Raji (cell line): ENCODE measurements at regions not wholly inside any gene's neighbourhood (a gene's known extent, or its start where the extent isn't known, plus 50 kb on each side); places are given as distances from the start of the nearest gene placed in this dataset.

Experiments
- POLR2A ChIP-seq: IDR thresholded peaks from 2 replicates; pipeline ENCODE4 v1.6.1; 2011; ENCODE audit warnings: low read depth, low read length, control low read depth; ENCODE audit not compliant: insufficient read depth

GRCh38 chr14:101105045-101105444, 201.5 kb upstream of the RTL1 start:
- TF ChIP-seq POLR2A, result no peak

DNA sequence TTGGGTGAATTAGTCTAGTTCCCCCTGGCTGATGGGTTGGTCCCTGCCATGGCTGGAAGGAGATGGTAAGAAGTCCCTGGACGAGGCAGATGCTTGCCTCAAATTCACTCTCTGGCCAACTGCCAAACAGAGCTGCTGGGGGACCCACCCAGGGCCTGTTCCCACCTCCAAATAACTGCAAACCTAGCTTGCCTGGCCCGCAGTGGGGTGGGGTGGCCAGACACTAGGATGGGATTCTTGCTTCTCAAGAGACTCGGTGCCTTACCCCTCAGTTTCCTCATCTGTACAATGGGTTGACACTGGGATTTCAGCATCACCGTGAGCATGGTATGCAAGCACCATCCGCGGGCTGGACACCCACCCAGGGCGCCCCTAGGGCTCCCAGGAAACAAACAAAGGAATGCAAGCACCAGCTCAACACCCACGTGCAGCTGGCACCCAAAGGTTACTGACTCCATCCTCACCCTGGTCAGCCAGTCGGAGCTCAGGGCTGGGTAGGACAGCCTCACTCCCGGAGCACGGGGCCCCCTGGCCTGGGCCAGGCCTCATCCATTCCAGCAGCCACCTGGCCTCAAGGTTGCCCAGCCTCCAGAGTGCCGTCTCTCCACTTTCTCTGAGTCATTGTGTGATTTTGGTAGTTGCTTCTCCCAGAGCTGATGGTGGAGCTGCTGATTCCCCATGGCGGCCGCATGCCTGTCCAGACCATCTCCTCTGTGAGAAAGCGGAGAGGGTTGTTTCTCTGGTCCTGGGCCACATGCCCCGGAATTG, 205.2 kb upstream of the RTL1 start:
- TF ChIP-seq POLR2A, result no peak

- TF ChIP-seq POLR2A, result no peak
Observed at GRCh38 chr14:101109347-101109638, 205.8 kb upstream of the RTL1 start.

- TF ChIP-seq POLR2A, result no peak
Observed at GRCh38 chr14:101109981-101110728, 206.6 kb upstream of the RTL1 start.

DNA sequence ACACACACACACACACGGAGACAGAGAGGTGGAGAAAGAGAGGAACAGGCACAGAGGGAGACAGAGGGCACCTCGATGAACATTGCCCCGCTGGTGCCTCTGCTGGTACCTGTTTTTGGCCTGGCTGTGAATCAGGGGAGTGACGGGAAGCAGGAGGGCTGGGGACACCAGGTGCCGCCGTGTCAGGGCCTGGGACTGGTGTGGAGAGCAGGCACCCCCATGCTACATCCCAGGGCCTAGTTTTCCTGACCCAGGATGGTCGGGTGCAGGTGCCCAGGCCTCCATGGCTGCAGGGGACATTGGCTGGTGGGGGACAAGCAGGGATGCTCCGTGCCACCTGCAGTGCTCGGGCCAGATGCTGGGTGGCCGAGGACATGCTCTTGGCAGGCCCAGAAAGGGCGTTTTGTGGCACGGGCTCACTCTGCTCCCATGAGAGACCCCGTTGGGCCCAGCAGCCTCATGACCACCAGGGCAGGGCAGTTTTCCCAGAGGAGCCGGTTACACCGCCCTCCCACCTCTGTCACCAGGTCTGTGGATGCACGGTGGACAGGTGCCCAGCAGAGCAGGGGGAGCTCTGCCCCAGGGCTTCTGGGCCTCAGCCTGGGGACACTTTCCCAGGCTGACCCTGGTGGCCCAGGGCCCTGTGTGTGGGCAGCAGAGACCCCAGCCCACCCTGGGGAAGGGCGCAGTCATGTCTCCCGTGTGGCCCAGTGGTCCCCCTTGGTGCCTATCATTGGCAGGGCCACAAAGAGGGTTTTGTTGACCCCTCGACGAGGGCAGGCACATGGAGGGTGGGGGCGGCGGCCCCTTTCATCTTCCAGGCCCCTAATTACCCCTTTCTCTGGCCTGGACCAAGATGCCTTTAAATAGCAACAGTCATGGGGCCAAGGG, 207.5 kb upstream of the RTL1 start:
- no peak for TF ChIP-seq POLR2A

DNA sequence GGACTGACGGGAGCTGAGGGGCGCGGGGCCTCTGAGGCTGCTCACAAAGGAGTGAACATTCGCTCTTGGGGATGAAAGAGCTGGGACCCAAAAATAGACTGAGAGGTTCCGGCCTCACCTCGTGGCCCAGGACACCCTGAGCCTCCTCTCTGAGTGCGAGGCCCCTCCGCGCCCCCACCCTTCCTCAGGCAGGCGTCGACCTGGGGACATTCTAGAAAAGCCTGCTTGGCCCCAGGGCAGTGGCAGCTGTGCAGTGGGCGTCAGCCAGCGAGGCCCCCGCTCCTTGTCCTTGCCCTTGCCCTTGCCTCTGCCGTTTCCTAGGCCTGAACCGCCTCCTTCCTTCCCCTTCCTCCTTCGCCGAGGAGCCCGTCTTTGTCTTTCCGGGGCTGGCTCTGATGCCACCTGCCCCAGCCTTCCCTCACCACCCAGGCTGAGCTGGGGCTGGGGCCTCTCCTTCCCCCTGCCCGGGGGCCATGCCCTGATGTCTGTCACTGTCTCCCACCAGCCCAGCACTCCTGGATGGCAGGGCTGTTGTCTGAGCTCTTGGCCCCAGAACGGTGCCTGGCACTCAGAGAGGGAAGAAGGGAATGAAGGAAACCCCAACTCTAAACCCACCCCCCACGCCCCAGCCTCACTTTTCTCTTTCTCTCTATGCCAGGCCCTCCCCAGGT, 208.2 kb upstream of the RTL1 start:
- TF ChIP-seq POLR2A, result no peak

- TF ChIP-seq POLR2A, result no peak
Observed at GRCh38 chr14:101112351-101113107, 209.0 kb upstream of the RTL1 start.

DNA sequence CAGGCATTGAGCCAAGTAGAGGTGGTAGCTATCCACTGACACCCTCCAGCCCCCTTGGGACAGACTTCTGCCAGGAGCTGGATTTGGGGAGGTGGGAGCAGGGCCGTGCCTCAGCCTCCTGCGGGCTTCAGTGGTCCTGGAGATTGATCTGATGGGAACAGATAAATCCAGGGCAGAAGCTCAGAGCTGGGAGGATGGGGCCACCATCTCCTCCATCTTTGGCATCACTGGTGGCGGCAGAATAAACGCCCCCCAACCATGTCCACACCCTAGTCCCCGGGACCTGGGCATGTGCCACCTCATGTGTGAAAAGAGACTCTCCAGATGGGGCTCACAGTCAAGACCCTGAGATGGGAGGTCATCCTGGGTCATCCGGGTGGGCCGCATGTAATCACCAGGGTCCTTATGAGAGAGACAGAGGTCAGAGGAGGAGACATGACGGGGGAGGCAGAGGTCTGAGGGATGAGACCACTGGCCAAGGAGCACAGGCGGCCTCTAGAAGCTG, 209.6 kb upstream of the RTL1 start:
- TF ChIP-seq POLR2A, result no peak

DNA sequence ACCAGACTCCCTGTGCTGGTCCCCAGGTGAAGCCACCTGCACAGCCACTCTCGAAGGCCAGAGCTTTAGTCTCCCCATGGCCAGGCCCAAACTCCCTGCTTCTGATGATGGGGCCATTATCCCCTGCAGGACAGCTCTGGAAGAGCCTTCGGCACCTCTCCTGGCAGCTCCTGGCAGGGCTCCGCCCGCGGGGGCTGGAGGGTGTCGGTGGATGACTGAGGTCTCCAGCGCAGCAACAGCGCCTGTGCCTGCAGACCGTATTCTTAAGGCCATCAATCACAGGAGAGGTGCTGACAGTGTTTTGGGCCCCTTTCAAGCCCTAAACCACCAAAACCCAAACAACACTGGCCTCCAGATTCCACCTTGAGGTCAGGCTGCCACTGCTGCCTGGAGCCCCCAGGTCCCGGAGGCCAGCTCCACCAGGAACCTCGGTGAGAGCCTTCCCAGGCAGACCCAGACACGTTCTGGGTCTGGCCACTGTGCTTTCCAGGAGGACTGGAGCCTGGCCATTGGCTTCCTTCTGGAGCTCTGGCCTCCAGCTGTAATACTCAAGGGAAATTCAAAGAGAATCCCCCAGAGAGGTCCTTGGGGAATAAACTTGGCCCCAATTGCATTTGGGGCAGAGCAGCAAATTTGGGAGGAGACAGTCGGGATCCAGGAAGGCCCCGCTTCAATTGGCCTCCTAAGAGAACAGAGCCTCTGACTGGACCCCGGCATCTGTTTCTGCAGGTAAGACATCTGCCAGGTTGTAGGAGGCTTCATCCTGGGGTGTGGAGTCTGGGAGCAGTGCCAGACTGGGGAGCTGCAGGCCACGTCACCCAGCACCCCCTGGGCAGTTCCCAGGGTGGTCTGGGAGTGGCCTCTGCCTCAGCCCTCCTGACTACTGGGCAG, 210.6 kb upstream of the RTL1 start:
- no peak for TF ChIP-seq POLR2A

GRCh38 chr14:101114726-101115515, 211.4 kb upstream of the RTL1 start:
- no peak for TF ChIP-seq POLR2A

DNA sequence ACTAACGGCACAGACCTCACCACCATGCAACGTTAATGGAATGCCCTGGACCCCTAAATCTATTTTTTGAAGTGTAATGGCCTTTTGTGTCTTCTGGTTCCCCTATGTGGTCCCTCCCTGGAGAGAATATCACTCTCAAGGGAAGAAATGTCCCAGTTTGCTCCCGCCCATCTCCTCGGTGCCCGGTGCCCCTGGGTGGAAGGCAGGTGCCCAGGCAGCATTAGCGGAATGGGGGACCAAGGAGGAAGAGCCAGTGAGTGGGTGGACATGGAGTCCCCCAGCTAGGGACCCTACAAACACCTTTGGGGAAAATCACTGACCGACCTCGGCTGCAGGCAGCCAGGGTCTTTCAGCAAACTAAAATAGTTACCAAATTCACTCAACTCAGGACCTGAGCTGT, 212.1 kb upstream of the RTL1 start:
- TF ChIP-seq POLR2A, result no peak

- TF ChIP-seq POLR2A, result no peak
Observed at GRCh38 chr14:101116065-101116464, 212.5 kb upstream of the RTL1 start.

DNA sequence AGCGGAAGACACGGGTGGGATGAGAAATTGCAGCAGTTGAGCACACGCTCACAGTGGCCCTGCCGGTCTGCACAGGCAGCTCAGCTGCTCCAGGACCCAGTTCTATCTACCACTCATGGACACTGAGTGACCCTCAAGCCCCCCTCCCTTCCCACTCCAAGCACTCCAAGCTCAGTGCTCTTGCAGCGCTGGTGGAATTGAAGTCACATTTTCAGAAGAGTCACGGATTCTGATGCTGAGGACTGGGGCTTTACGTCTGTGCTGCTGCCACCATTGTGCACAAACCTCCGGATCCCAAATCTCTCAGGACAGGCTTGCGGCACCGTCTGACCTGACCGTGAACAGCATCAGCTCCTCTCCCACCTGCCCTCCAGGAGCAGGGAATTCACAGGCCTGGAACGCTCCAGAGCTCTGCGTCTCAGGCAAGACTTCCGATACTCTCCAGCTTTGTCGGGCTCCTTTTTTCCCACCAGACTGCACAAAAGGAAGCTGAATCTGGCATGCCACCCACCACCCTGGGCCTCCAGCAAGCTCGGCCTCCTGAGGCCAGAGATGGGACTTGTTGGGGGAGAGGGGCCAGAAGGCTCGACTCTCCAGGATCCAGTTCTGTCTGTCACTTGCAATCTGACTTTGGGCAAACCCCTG, 213.1 kb upstream of the RTL1 start:
- TF ChIP-seq POLR2A, result no peak
